GM10248 (cell line): ENCODE measurements at regions not wholly inside any gene's neighbourhood (a gene's known extent, or its start where the extent isn't known, plus 50 kb on each side); places are given as distances from the start of the nearest gene placed in this dataset.
"Not testable (repeated sequence)": the region's sequence is repeated elsewhere in the genome, so short reads cannot be mapped to it uniquely, and the experiment has no call there.

Experiments used
- CTCF ChIA-PET: fragments of 300-600 bp; sonication (Branson Sonifier 250); formaldehyde crosslinking; extraction: SDS; loops from one replicate; lab custom pipeline; 2021; ENCODE audit warnings: antibody characterized with exemption; lab: Yijun Ruan, JAX
- POLR2A ChIA-PET: fragments of 350-650 bp; sonication (Branson Sonifier 250); formaldehyde crosslinking; extraction: SDS; loops from one replicate; lab custom pipeline; 2020; ENCODE audit warnings: antibody characterized with exemption; lab: Yijun Ruan, JAX
- DNase-seq: peaks from one replicate; pipeline ENCODE4 v3.0.0; 2012; ENCODE audit errors: extremely low spot score
- TF ChIP-seq, protein P1 (sequence below): IDR thresholded peaks from 2 replicates; pipeline ENCODE4 v1.5.1; 2012; ENCODE audit warnings: mild to moderate bottlenecking, low read depth; ENCODE audit errors: extremely low read depth, missing control alignments, control extremely low read depth

DNA sequence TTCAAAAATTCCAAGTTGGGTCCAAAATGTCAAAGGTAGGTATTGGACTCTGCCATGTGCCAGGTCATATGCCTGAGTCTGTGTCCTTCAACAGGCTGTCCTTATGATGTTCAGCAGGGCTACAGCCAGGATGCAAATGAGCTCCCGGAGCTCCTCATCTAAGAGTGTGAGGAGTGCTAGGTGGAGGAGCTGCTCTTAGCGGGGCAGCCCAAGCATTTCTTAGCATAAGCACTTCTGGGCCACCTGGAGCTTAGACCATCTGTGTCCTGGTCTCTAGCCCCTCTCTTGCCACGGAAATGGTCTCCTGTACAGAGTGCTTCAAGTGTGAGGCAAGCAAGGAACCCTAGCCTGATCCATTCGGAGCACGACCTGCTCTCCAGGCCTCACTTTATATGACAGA is 64.6 kb upstream of the PRR23C start:
- TF ChIP-seq, protein P1, sequence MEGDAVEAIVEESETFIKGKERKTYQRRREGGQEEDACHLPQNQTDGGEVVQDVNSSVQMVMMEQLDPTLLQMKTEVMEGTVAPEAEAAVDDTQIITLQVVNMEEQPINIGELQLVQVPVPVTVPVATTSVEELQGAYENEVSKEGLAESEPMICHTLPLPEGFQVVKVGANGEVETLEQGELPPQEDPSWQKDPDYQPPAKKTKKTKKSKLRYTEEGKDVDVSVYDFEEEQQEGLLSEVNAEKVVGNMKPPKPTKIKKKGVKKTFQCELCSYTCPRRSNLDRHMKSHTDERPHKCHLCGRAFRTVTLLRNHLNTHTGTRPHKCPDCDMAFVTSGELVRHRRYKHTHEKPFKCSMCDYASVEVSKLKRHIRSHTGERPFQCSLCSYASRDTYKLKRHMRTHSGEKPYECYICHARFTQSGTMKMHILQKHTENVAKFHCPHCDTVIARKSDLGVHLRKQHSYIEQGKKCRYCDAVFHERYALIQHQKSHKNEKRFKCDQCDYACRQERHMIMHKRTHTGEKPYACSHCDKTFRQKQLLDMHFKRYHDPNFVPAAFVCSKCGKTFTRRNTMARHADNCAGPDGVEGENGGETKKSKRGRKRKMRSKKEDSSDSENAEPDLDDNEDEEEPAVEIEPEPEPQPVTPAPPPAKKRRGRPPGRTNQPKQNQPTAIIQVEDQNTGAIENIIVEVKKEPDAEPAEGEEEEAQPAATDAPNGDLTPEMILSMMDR, result no peak
- CTCF ChIA-PET, result interaction anchor here (5.0 kb wide), 1 partner anchor 219 kb away, joined by 35 read pairs; no protein-coding TSS in a partner anchor
- DNase-seq, result no peak
- POLR2A ChIA-PET, result no interaction called here

DNA sequence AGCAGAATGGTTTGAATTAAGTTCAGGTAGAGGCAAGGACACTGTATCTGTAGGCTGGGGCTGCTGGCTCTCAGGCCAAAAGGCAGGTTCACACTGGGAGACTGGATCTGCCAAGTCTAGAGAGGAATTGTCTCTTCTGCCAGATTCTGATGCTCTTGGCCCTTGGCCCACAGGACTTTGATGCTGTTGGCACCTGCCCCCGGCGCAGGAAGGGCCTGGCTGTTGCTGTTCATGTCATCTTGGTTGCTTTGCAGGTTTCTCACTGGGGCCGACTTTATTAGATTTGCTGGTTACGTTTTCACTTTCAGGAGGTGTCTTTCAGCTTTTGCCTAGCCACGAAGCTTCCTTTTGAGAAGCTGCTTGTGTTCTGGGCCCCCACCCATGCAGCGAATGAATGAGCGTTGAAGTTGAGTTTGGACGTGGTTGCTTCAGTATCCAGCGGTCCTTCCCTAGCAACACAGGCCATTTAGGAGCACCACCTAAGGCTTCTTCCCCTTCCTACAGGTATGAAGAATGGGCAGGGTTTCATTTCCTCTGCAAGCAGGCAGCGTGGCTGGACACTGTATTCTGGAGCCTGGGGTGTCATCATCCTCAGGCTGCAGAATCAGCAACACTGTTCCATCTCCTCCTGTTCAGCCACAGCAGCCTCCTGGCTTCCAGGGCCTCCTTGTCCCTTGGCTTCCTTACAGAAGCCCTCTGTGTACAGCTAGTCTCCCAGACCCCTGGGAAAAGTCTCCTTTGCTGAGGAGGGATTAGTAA is 65.6 kb upstream of the PRR23C start:
- ChIA-PET POLR2A (no interaction called here), CTCF (interaction anchor here (1.0 to 5.0 kb wide), 9 partner anchors 7 to 221 kb away, joined by 3 to 35 read pairs (median 16); no protein-coding TSS in a partner anchor)

DNA sequence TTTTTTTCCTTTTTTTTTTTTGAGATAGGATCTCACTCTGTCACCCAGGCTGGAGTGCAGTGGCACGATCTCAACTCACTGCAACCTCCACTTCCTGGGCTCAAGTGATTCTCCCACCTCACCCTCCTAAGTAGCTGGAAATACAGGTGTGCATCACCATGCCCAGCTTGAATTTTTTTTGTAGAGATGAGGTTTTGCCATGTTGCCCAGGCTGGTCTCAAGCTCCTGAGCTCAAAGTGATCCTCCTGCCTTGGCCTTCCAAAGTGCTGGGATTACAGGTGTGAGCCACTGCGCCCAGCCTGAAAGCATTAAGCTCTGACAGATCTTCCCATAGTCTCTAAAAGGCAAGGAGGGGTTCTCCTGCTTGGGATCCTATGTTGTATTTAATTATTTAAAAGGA is 66.2 kb upstream of the PRR23C start:
- POLR2A ChIA-PET, result not testable (repeated sequence)
- CTCF ChIA-PET, result interaction anchor here (1.0 to 5.0 kb wide), 16 partner anchors 8 to 230 kb away, joined by 3 to 35 read pairs (median 6); no protein-coding TSS in a partner anchor

More for the DNA sequence above, 65.6 kb upstream of the PRR23C start:
- TF ChIP-seq, protein P1, result no peak
- DNase-seq, result no peak

DNA sequence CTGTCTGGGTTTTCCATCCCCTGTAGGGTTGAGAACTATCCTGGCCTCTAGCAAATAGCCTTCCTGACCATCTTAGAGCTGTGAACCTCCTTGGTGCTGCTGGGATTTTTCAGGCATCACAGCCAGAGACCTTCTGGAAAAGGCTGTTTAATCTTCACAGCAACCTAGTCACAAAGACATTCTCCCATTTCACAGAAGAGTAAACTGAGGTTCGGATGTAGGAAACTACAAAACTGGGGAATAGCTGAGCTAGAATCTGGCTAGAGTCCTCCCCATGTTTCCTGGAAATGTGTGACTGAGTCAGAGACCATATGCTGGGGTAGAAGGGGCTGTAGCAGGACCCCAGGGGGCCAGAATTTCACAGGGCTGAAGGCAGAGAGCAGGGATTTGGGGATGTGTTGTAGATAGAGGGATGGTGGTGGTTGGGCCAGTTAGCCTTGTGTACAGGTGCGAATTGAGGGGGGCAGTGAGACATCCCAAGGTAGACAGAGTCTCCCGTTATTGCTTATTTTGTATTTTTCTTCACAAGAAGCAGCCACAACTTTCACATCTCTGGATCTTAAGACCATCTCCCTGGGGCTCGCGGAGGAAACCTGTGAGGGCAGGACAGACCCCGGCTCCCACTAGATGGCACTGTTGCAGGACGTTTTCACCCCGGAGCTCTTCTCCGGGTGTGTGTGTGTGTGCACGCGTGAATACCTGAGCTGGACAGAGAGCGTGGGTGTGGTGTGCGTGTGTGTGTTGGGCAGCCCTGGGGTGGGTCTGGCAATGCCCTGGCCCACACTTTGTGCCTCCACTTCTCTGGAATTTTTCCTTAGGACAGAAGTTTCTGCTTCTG is 66.9 kb upstream of the PRR23C start:
- ChIA-PET POLR2A (no interaction called here), CTCF (interaction anchor here (0.8 to 5.0 kb wide), 40 partner anchors 8 to 558 kb away, joined by 3 to 35 read pairs (median 4); no protein-coding TSS in a partner anchor)
- peak; percentile 68 for DNase-seq
- TF ChIP-seq, protein P1, result peak; percentile 78

More for the DNA sequence above, 66.2 kb upstream of the PRR23C start:
- not testable (repeated sequence) for DNase-seq

DNA sequence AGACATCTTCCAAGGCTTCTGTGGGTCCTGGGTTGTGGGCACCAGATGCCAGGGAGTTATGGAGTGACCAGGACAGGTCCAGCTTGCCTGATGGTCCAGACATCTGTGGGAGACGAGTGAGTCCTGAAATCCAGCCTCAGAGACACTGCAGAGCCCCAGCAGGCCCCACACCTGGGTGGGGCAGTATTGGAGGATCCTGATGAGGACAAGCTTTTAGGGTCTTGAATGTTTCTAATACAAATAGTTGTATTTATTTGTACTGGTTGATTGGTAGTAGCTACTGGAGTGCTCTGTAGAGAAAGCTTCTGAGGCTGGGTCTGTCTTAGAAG is 67.5 kb upstream of the PRR23C start:
- ChIA-PET POLR2A (no interaction called here), CTCF (interaction anchor here (0.8 to 5.0 kb wide), 38 partner anchors 9 to 559 kb away, joined by 3 to 35 read pairs (median 5); no protein-coding TSS in a partner anchor)
- no peak for DNase-seq
- TF ChIP-seq, protein P1, result no peak

DNA sequence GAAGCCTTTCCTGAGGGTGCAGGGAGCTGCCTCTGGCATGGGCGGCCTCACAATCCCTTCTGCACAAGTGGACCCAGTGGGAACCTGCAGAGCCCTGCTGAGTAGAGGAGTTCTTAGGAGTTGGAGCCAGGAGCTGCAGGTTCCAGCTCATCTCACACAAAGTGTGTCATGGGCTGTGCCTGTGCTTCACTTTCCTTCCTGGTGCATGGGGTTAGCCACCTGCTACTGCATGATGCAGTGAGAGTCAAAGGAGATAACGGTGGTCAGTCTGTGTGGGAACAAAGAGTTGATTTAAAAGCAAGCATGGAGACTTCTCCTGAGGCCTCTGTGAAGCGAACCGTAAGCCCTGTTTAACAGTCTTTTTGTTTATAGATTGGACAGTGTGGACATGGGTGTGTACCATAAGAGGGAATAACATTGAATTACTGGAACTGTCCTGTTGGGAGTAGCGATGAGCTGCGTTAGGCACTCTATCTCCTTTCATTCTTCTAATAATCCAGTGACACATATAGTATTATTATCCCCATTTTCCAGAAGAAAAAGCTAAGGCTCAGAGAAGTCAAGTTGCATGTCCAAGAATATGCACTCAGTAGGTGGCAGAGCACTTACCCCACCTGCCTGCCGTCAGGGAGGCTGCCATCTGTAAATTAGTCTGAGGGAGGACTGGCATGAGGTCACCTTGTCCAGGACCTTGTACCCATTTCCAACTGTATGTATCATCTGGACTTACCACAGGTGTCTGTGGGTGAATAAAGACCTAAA is 68.7 kb upstream of the PRR23C start:
- CTCF ChIA-PET, result interaction anchor here (1.0 to 5.0 kb wide), 11 partner anchors 9 to 264 kb away, joined by 3 to 35 read pairs (median 13); no protein-coding TSS in a partner anchor
- TF ChIP-seq, protein P1, result no peak
- no peak for DNase-seq
- POLR2A ChIA-PET, result no interaction called here
